Choroid plexus epithelial cell (primary cell): ENCODE measurements at regions not wholly inside any gene's neighbourhood (a gene's known extent, or its start where the extent isn't known, plus 50 kb on each side); places are given as distances from the start of the nearest gene placed in this dataset.

Experiments
- DNase-seq: peaks from one replicate; pipeline ENCODE4 v3.0.0-alpha.2; 2010; ENCODE audit warnings: low read depth
- H3K4me3 ChIP-seq: 2 replicates; pipeline ENCODE4 v1.5.1; 2011; ENCODE audit warnings: low read depth, mild to moderate bottlenecking, control low read depth, low read length, moderate library complexity
- TF ChIP-seq, protein P1 (sequence below): conservative IDR thresholded peaks from 2 replicates; pipeline ENCODE4 v1.5.1; 2011; ENCODE audit warnings: low read depth, mild to moderate bottlenecking, control low read depth, inconsistent platforms, low read length, moderate library complexity

DNA sequence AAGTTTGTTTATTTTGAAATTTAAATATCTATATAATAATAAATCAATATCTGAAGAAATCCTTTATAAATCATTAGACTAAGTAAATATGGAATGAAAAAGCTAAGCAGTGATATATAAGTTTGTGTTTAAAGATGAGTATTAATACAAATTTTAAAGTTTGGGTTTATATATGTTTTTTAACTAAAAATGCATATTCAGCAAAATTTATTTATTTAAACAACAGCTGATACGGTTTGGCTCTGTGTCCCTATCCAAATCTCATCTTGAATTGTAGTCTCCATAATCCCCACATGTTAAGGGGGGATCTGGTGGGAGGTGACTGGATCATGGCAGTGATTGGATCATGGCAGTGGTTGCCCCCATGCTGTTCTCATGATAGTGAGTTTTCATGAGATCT lies 580.7 kb upstream of the EPHA6 start:
- no peak overlapping the region for H3K4me3 ChIP-seq
- TF ChIP-seq, protein P1, sequence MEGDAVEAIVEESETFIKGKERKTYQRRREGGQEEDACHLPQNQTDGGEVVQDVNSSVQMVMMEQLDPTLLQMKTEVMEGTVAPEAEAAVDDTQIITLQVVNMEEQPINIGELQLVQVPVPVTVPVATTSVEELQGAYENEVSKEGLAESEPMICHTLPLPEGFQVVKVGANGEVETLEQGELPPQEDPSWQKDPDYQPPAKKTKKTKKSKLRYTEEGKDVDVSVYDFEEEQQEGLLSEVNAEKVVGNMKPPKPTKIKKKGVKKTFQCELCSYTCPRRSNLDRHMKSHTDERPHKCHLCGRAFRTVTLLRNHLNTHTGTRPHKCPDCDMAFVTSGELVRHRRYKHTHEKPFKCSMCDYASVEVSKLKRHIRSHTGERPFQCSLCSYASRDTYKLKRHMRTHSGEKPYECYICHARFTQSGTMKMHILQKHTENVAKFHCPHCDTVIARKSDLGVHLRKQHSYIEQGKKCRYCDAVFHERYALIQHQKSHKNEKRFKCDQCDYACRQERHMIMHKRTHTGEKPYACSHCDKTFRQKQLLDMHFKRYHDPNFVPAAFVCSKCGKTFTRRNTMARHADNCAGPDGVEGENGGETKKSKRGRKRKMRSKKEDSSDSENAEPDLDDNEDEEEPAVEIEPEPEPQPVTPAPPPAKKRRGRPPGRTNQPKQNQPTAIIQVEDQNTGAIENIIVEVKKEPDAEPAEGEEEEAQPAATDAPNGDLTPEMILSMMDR = no peak
- no peak for DNase-seq

DNA sequence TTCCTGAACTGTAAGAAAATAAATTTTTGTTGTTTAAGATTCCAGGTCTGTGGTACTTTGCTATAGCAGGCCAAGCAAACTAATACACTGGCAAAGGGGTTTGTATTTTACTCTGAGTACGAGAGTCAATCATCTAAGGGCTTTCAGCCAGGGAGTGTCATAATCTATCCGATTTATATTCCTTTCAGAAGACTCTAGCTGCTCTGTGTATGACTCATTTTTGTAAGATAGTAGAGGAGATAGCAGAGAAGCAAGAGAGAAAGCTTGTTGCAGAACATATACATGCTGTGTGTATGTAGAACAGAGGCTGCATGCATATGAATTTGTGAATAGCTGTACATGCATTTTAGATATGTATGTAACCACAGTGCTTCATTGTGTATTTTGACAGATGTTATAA lies 577.9 kb upstream of the EPHA6 start:
- DNase-seq = no peak
- no peak overlapping the region for H3K4me3 ChIP-seq
- TF ChIP-seq, protein P1 = no peak

DNA sequence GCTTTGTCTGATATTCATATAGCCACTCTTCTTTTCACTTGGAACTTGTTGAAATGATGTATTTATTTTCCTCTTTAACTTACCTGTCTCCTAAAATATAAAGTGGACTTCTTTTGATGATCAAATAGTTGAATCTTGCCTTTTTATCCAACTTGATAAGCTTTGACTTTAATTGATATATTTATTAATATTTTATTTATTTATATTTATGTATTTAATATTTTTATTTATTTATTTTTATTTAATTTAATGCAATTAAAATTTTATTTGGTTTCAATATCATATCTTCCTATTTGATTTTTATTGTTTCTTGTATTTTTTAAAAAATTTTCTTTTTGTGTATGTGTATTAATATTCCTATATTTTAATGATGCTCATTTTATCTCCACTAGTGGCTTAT lies 555.1 kb upstream of the EPHA6 start:
- DNase-seq = no peak
- H3K4me3 ChIP-seq = no peak overlapping the region
- TF ChIP-seq, protein P1 = no peak

DNA sequence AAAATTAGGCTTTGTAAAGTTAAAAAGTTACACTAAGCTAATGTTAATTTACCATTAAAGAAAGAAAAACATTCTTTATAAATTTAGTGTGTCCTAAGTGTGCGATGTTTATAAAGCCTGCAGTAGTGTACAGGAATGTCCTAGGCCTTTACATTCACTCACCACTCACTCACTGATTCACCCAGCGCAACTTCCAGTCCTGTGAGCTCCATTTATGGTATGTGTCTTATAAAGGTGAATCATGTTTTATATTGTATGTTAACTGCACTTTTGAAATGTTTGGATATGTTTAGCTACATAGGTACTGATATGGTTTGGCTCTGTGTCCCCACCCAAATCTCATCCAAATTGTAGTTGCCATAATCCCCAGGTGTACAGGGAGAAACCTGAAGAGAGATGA lies 549.7 kb upstream of the EPHA6 start:
- H3K4me3 ChIP-seq = no peak overlapping the region
- DNase-seq = no peak
- TF ChIP-seq, protein P1 = no peak

DNA sequence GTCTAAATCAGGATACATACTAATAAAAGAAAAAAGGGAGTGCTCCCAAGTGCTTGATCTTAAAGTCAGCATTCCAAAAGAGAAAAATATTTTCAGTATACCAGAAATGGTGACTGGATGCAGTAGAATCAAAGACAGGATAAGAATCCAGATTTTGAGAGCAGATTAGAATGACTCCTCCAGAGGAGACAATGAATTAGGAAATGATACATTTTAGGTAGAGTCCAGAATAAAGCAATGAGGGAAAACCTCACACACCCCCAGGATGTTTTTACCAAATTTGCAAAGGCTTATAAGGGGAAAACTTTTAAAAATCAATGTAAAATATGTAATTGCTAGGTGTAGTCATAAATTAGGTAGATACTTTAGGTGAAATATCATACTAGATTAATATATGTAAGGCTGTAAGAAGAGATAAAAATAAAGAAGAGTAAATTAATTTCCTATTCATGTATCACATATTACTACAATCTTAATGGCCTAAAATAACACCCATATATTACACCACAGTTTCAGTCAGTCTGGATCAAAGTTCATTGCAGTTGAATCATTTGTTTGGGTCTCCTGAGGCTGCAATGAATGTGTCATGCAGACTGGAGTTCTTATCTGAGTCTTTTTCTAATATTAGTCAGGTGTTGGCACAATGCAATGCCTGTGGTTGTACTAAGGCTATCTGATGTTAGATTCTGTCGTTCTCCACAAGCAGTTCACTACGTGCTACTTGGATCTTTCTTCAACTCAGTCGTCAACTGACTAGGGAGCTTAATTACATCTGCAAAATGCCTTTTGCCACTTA lies 547.8 kb upstream of the EPHA6 start:
- TF ChIP-seq, protein P1 = no peak
- peak; percentile 0 for DNase-seq
- H3K4me3 ChIP-seq = no peak overlapping the region

DNA sequence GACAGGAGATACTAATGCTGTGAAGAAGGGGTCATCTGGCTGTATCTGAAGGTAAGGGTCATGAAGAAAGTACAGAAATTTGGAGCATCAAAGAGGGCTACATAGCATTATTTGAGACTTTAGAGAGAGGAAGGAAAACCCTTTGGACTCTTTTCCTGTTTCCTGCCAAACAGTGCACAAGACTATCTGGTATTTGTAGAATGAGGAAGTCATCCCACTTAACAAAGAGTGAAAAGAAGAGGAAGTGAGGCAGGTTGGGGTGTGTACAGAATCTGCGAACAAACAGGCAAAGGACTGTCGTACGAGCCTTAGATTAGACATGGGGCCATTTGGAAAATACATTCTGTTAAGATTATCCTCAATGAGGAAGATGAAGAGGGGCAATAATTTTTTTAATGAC lies 546.8 kb upstream of the EPHA6 start:
- TF ChIP-seq, protein P1 = no peak
- no peak for DNase-seq
- H3K4me3 ChIP-seq = no peak overlapping the region

DNA sequence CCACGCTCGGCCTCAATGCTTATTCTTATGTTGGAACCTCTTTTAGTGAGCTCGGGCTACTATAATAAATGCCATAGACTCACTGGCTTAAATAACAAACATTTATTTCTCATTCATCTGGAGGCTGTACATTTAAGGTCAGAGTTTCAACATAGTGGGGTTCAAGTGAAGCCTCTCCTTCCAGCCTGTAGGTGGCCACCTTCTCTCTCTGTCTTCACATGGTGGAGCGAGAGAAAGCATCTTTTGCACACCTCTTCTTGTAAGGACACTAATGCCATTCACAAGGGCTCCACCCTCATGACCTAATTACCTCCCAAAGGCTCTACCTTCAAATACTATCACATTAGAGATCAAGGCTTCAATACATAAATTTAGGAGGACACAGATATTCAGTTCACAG lies 520.3 kb upstream of the EPHA6 start:
- H3K4me3 ChIP-seq = no peak overlapping the region
- DNase-seq = no peak
- TF ChIP-seq, protein P1 = no peak
